NCI-H774 (cell line): ENCODE measurements at regions not wholly inside any gene's neighbourhood (a gene's known extent, or its start where the extent isn't known, plus 50 kb on each side); places are given as distances from the start of the nearest gene placed in this dataset.
"Not testable (repeated sequence)": the region's sequence is repeated elsewhere in the genome, so short reads cannot be mapped to it uniquely, and the experiment has no call there.

Experiments used
- DNase-seq: peaks from one replicate; lab custom pipeline; 2025; lab: John Stamatoyannopoulos, UW

GRCh38 chr2:132068407-132068806, 93.3 kb downstream of the ANKRD30BL start:
- not testable (repeated sequence) for DNase-seq

GRCh38 chr2:132065391-132065790, 96.4 kb downstream of the ANKRD30BL start:
- DNase-seq: peak; percentile 41

- not testable (repeated sequence) for DNase-seq
Measured at GRCh38 chr2:132039609-132040236, 122.0 kb downstream of the ANKRD30BL start.

GRCh38 chr2:132038883-132039235, 122.9 kb downstream of the ANKRD30BL start:
- DNase-seq: not testable (repeated sequence)

GRCh38 chr2:132038179-132038882, 123.4 kb downstream of the ANKRD30BL start:
- peak; percentile 0 for DNase-seq

GRCh38 chr2:132037527-132038178, 124.1 kb downstream of the ANKRD30BL start:
- no peak for DNase-seq

- no peak for DNase-seq
Measured at GRCh38 chr2:132034646-132035045, 127.1 kb downstream of the ANKRD30BL start.

- no peak for DNase-seq
Measured at GRCh38 chr2:132033949-132034348, 127.8 kb downstream of the ANKRD30BL start.

- no peak for DNase-seq
Measured at GRCh38 chr2:132033365-132033764, 128.4 kb downstream of the ANKRD30BL start.

- DNase-seq: not testable (repeated sequence)
Measured at GRCh38 chr2:132012046-132012445, 149.7 kb downstream of the ANKRD30BL start.

- DNase-seq: no peak
Measured at GRCh38 chr2:132009874-132010521, 151.8 kb downstream of the ANKRD30BL start.

GRCh38 chr2:132009177-132009873, 152.4 kb downstream of the ANKRD30BL start:
- no peak for DNase-seq

GRCh38 chr2:131990751-131991150, 171.0 kb downstream of the ANKRD30BL start:
- not testable (repeated sequence) for DNase-seq

- not testable (repeated sequence) for DNase-seq
Measured at GRCh38 chr2:131966671-131967070, 195.1 kb downstream of the ANKRD30BL start.

GRCh38 chr2:131966256-131966655, 195.5 kb downstream of the ANKRD30BL start:
- DNase-seq: no peak

- not testable (repeated sequence) for DNase-seq
Measured at GRCh38 chr2:131958019-131958609, 203.6 kb downstream of the ANKRD30BL start.

- DNase-seq: not testable (repeated sequence)
Measured at GRCh38 chr2:131948641-131949040, 213.1 kb downstream of the ANKRD30BL start.

GRCh38 chr2:131923287-131923686, 238.5 kb downstream of the ANKRD30BL start:
- not testable (repeated sequence) for DNase-seq

- DNase-seq: not testable (repeated sequence)
Measured at GRCh38 chr2:131922854-131923253, 238.9 kb downstream of the ANKRD30BL start.
